Mucosa of descending colon (tissue), 3 donors: ENCODE measurements at regions not wholly inside any gene's neighbourhood (a gene's known extent, or its start where the extent isn't known, plus 50 kb on each side); places are given as distances from the start of the nearest gene placed in this dataset.
"Not testable (repeated sequence)": the region's sequence is repeated elsewhere in the genome, so short reads cannot be mapped to it uniquely, and the experiment has no call there.

Experiments
- ATAC-seq: fragments of 200-7000 bp; cut with Tn5 transposase; one replicate; pipeline ENCODE4 v1.9.1; 2020; ENCODE audit warnings: mild to moderate bottlenecking, moderate library complexity
- DNase-seq, 3 donors: peaks; one replicate each; pipeline ENCODE4 v3.0.0-alpha.2; 2020
- H3K36me3 ChIP-seq: fragments of 200-600 bp; one replicate; pipeline ENCODE4 v1.8.0; 2021; ENCODE audit warnings: low read depth, mild to moderate bottlenecking
- H3K4me1 ChIP-seq: fragments of 200-600 bp; one replicate; pipeline ENCODE4 v1.8.0; 2021; ENCODE audit warnings: low read depth, mild to moderate bottlenecking
- H3K4me3 ChIP-seq: fragments of 200-600 bp; one replicate; pipeline ENCODE4 v1.8.0; 2021; ENCODE audit warnings: mild to moderate bottlenecking
- H3K9me3 ChIP-seq: fragments of 200-600 bp; one replicate; pipeline ENCODE4 v1.8.0; 2021; ENCODE audit warnings: mild to moderate bottlenecking
- CTCF ChIP-seq: fragments of 200-600 bp; IDR thresholded peaks from one replicate; pipeline ENCODE4 v1.8.0; 2022; ENCODE audit warnings: antibody characterized with exemption, mild to moderate bottlenecking
- intact Hi-C, 2 donors: fragments of 100-400 bp; cut with DNase I in 1 of 2; cut with micrococcal nuclease in 1 of 2; formaldehyde crosslinking; loops; one replicate each; pipeline versions ENCODE4 v1.11.0 to v1.11.1; 2022; cut with DNase I, micrococcal nuclease
- donor health status: DM: no; HTN: no; CAD: no; lungs with moderate emphysema.
- donor health status: DM: no; HTN: no; CAD: no.
- donor health status: DM: no; HTN: yes; CAD: no.

GRCh38 chr12:67891596-67891995 lies 97.7 kb upstream of the IFNG-AS1 start:
- intact Hi-C loops: no loop called here
- no peak for ATAC-seq
- Histone ChIP-seq H3K4me3 (no peak overlapping the region), H3K4me1 (no peaks in the 10 kb centered on the region), H3K36me3 (no peaks in the 10 kb centered on the region), H3K9me3 (no peaks in the 10 kb centered on the region)
- no peak for DNase-seq
- TF ChIP-seq CTCF: no peak

- Histone ChIP-seq H3K4me1 (no peaks in the 10 kb centered on the region), H3K9me3 (no peaks in the 10 kb centered on the region), H3K36me3 (no peaks in the 10 kb centered on the region), H3K4me3 (no peak overlapping the region)
- ATAC-seq: no peak
- no peak for TF ChIP-seq CTCF
- no peak for DNase-seq
- intact Hi-C loops: no loop called here
Observed at GRCh38 chr12:67892259-67893021, 96.8 kb upstream of the IFNG-AS1 start.

- H3K4me3 ChIP-seq: no peak overlapping the region
- TF ChIP-seq CTCF: no peak
- intact Hi-C loops: no loop called here
- no peaks in the 10 kb centered on the region for H3K9me3 ChIP-seq
- no peaks in the 10 kb centered on the region for H3K36me3 ChIP-seq
- no peaks in the 10 kb centered on the region for H3K4me1 ChIP-seq
- no peak for DNase-seq
- no peak for ATAC-seq
Observed at GRCh38 chr12:67893022-67893580, 96.1 kb upstream of the IFNG-AS1 start.

- H3K4me1 ChIP-seq, ATAC-seq, DNase-seq, H3K4me3 ChIP-seq, H3K9me3 ChIP-seq, intact Hi-C loops, H3K36me3 ChIP-seq: not testable (repeated sequence)
Observed at GRCh38 chr12:67900418-67900817, 88.8 kb upstream of the IFNG-AS1 start.

DNA sequence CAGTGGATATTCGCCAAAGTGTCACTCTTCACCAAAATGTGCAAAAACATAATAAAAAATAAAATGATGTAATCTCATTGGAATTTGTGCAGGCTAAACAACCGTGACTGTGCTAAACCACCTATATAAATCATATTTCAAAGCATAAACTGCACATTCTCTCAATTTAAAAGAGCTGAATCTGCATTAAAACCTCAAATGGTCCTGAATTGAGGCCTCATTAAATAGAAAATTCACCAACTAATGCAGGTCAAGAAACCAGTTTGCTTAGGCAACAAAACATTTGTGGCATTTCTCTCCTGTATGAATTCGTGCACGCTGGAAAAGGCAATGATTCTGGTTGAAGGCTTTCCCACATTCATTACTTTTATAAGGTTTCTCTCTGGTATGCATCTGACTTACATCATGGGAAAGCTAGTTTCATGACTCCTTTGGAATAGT lies 80.1 kb upstream of the IFNG-AS1 start:
- intact Hi-C loops: no loop called here
- Histone ChIP-seq H3K9me3 (no peaks in the 10 kb centered on the region), H3K36me3 (no peaks in the 10 kb centered on the region), H3K4me1 (no peaks in the 10 kb centered on the region), H3K4me3 (no peak overlapping the region)
- DNase-seq: no peak
- no peak for ATAC-seq
- TF ChIP-seq CTCF: no peak

DNA sequence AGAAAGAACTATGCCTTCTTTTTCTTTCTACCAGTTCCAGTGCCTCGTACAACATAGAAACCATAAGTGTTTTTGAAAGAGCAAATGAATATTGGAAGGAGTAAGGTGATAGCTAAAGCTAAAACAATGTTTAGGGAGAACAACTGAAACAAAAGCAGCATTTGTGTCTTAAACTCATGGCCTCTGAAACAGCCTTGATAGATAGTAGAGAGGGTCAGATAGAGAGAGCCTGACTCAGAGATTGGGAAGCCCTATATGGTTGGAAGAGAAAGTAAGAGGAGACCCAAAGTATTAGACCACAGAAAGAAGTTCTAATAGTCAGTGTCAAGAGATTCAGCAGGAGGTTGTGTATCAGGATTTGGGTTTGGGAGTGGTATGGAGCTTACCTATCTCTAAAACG lies 79.6 kb upstream of the IFNG-AS1 start:
- H3K9me3 ChIP-seq: no peaks in the 10 kb centered on the region
- intact Hi-C loops: no loop called here
- no peak for TF ChIP-seq CTCF
- H3K36me3 ChIP-seq: no peaks in the 10 kb centered on the region
- ATAC-seq (no peak), DNase-seq (no peak)
- no peak overlapping the region for H3K4me3 ChIP-seq
- no peaks in the 10 kb centered on the region for H3K4me1 ChIP-seq
